Activated CD4-positive, alpha-beta memory T cell treated with anti-CD3 and anti-CD28 coated beads for 36 hours (primary cell): ENCODE measurements at regions not wholly inside any gene's neighbourhood (a gene's known extent, or its start where the extent isn't known, plus 50 kb on each side); places are given as distances from the start of the nearest gene placed in this dataset.

ENCODE experiments used
- CTCF ChIA-PET: fragments of 350-600 bp; sonication (Branson Sonifier 250); formaldehyde crosslinking; loops from one replicate; lab custom pipeline; 2021; ENCODE audit warnings: antibody characterized with exemption, inconsistent platforms; lab: Charles Lee
- POLR2A ChIA-PET: fragments of 350-600 bp; sonication (Branson Sonifier 250); formaldehyde crosslinking; loops from one replicate; lab custom pipeline; 2021; ENCODE audit warnings: antibody characterized with exemption; lab: Charles Lee
- DNase-seq: peaks from one replicate; pipeline ENCODE4 v3.0.0-alpha.2; 2020
- H3K27ac Mint-ChIP-seq: one replicate; pipeline ENCODE4 v1.8.0; 2021; ENCODE audit warnings: mixed read lengths
- H3K27me3 Mint-ChIP-seq: one replicate; pipeline ENCODE4 v1.8.0; 2021; ENCODE audit warnings: mixed read lengths
- H3K36me3 Mint-ChIP-seq: one replicate; pipeline ENCODE4 v1.8.0; 2021; ENCODE audit warnings: mixed read lengths
- H3K4me1 Mint-ChIP-seq: one replicate; pipeline ENCODE4 v1.8.0; 2021; ENCODE audit warnings: low read depth, mixed read lengths
- H3K4me3 Mint-ChIP-seq: one replicate; pipeline ENCODE4 v1.8.0; 2021; ENCODE audit warnings: mild to moderate bottlenecking, mixed read lengths
- H3K9me3 Mint-ChIP-seq: one replicate; pipeline ENCODE4 v1.8.0; 2021; ENCODE audit warnings: mixed read lengths
- intact Hi-C: fragments of 100-400 bp; cut with micrococcal nuclease; formaldehyde crosslinking; loops from one replicate; pipeline ENCODE4 v1.15.1; 2023

DNA sequence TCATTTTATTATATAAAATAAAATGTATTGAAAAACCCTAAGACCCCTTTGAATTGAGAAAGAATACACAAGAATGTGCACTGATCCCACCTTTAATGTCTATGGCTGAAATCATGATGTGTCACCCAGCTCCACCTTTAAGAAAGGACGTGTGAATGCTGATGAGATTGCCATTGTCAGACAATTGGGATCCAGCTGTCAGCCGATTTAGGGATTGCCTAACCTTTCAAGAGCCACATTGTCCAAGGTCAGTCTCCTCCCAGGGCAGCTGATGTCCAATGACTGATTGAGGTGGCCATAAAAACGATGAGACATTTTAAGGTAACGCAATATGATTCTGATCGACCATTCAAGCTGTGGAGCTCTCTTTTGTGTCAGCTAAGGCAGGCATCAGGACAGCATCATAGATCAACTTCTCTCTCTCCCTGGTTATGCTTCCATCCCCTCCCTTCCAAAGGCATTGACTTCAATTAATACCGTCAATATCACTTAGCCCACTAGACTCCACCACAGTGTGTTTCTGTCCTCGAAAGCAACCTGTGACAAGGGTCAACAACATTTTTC lies 1676.4 kb downstream of the PCDH7 start:
- H3K36me3 Mint-ChIP-seq: no peaks in the 10 kb centered on the region
- ChIA-PET POLR2A (no interaction called here), CTCF (no interaction called here)
- peaks cover 15% of the 10 kb centered on the region for H3K9me3 Mint-ChIP-seq
- H3K27ac Mint-ChIP-seq: no peak overlapping the region
- DNase-seq: no peak
- H3K4me3 Mint-ChIP-seq: no peak overlapping the region
- H3K4me1 Mint-ChIP-seq: no peaks in the 10 kb centered on the region
- intact Hi-C loops: no loop called here
- no peaks in the 10 kb centered on the region for H3K27me3 Mint-ChIP-seq

DNA sequence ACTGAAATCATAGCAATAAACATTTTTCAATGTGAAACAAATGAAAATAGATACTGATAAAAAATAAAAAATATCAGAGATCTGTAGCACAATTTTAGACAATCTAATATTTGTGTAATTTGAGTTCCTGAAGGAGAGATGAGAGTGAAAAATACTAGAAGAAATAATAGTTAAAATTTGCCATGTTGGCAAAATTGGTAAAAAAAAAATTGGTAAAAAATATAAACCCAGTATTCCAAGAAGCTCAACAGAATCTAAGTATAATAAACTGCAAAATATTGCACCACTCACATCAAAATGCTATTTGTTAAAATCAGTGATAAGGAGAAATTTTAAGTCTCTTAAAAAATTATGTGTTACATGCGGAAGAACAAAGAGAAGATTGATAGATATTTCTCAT lies 1680.7 kb downstream of the PCDH7 start:
- Mint-ChIP-seq H3K27me3 (no peaks in the 10 kb centered on the region), H3K4me3 (no peak overlapping the region), H3K4me1 (no peaks in the 10 kb centered on the region), H3K9me3 (peaks cover 9% of the 10 kb centered on the region), H3K36me3 (no peaks in the 10 kb centered on the region), H3K27ac (no peak overlapping the region)
- no peak for DNase-seq
- ChIA-PET POLR2A (no interaction called here), CTCF (no interaction called here)
- intact Hi-C loops: no loop called here

DNA sequence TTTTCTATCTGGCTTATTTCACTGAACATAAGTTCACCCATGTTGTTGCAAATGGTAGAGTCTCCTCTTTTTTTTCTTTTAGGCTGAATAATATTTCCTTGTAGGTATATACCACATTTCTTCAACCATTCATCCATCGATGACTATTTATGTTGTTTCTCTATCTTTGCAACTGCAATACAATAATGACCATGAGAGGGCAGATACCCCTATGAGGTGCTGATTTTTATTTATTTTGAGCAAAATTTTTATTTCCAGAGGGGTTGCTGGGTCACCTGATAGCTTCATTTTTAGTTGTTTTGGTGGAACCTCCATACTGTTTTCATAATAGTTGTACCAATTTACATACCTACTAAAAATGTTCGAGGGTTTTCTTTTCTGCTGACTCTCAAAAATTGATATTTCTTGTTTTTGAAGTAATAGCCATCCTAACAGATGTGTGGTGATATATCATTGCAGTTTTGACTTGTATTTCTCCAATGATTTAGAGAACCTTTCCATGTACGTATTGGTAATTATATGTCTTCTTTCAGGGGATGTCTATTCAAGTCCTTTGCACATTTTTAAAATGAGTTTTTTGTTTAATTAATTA lies 1697.0 kb downstream of the PCDH7 start:
- ChIA-PET CTCF (no interaction called here), POLR2A (no interaction called here)
- no peaks in the 10 kb centered on the region for H3K27me3 Mint-ChIP-seq
- peaks cover 31% of the 10 kb centered on the region for H3K9me3 Mint-ChIP-seq
- H3K27ac Mint-ChIP-seq: no peak overlapping the region
- no peak for DNase-seq
- no peaks in the 10 kb centered on the region for H3K4me1 Mint-ChIP-seq
- no peaks in the 10 kb centered on the region for H3K36me3 Mint-ChIP-seq
- no peak overlapping the region for H3K4me3 Mint-ChIP-seq
- intact Hi-C loops: no loop called here

DNA sequence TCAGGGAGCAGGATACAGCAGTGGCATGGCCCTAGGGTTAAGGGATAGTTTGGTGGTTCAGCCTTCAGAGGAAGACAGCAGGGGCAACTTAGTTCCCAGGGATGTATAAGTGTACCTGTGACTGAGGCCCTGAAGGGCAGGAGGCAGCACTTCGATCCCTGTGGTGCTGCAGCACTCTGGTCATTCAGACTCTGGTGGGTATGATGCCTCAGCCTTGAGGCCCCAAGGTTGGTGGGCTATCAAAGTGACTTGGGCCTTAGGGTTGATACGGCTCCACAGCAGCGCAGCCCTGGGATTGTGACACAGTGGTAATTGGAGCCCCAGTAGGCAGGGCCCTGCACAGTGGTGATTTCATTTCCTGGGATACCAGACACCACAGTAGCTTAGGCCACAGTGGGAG lies 1703.1 kb downstream of the PCDH7 start:
- Mint-ChIP-seq H3K4me3 (no peak overlapping the region), H3K27me3 (no peaks in the 10 kb centered on the region), H3K9me3 (peaks cover 32% of the 10 kb centered on the region), H3K4me1 (no peaks in the 10 kb centered on the region), H3K27ac (no peak overlapping the region), H3K36me3 (no peaks in the 10 kb centered on the region)
- ChIA-PET CTCF (no interaction called here), POLR2A (no interaction called here)
- no peak for DNase-seq
- intact Hi-C loops: no loop called here

DNA sequence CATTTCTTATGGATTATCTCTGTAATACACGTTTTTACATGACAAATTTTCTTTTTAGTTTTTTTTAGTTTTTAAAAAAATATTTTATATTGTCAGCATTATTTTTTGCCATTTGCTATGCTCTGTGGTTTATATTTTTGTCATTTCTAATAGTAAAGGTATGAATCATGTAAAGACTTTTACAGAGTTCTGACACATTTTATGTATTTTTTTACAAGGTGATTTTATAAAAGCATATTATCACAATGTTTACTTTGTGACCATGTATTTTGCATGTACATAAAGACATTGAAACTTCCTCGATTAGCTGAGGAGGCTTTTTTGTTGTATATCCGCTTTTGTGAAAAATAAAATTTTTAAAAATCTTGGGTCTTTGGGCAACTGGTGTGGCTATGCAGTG lies 1705.1 kb downstream of the PCDH7 start:
- DNase-seq: no peak
- no peaks in the 10 kb centered on the region for H3K36me3 Mint-ChIP-seq
- H3K4me3 Mint-ChIP-seq: no peak overlapping the region
- peaks cover 29% of the 10 kb centered on the region for H3K9me3 Mint-ChIP-seq
- ChIA-PET POLR2A (no interaction called here), CTCF (no interaction called here)
- H3K4me1 Mint-ChIP-seq: no peaks in the 10 kb centered on the region
- intact Hi-C loops: no loop called here
- H3K27ac Mint-ChIP-seq: no peak overlapping the region
- no peaks in the 10 kb centered on the region for H3K27me3 Mint-ChIP-seq

DNA sequence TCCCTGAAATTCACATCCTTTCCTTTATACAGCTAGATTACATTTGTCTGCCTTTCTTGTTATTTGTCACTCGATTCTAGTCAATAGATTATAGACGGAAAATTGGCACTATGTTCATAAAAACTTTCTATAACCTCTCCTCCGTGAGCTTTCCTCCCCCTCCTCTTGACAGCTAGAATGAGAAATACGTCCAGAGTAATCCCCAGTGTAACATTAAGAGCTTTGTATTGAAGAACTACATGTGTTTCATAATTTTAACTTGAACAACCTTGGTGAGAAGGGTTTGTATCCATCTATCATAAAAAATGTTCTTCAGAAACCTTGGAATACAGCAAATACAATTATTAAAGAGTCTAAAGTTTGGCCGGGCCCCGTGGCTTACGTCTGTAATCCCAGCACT lies 1707.4 kb downstream of the PCDH7 start:
- ChIA-PET CTCF (no interaction called here), POLR2A (no interaction called here)
- intact Hi-C loops: no loop called here
- Mint-ChIP-seq H3K27ac (no peak overlapping the region), H3K9me3 (peaks cover 25% of the 10 kb centered on the region), H3K27me3 (no peaks in the 10 kb centered on the region), H3K36me3 (no peaks in the 10 kb centered on the region), H3K4me3 (no peak overlapping the region), H3K4me1 (no peaks in the 10 kb centered on the region)
- DNase-seq: no peak

DNA sequence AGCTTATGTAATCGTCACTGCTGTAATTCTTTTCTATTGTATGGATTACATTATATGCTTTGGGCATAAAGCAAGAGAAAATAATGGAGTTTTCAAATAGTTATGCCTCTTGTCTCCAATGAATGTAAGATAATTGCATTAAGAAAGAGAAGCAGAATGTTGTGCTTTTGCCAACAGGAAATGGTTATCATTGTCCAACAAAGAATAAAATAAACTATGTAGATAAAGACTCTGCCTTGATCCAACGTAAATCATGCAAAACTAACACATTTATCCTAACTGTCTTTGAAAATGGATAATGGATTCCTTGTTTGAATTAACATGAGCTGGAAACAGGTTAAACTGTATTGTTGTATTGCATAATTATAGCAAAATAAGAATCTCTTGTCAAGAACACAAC lies 1709.0 kb downstream of the PCDH7 start:
- H3K4me3 Mint-ChIP-seq: no peak overlapping the region

DNA sequence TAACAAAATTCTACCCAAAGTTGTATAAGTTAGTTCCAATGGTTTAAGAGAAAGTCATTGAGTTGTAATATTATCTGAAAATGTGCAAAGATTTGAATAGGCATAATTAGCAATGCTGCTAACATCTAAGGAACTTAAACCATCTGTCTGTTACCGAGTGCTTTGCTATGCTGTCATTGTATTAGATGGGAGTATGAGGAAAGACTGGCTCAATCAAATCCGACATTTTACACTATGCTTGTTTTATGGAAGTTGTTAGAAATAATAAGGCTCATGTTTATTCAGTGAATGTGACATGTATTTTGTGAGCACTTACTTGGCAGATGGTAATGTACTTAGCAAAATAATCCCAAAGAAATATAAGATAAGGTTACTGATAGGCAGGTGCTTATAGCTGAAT lies 1715.1 kb downstream of the PCDH7 start:
- intact Hi-C loops: no loop called here
- Mint-ChIP-seq H3K4me3 (no peak overlapping the region), H3K9me3 (peaks cover 19% of the 10 kb centered on the region), H3K4me1 (no peaks in the 10 kb centered on the region), H3K27me3 (no peaks in the 10 kb centered on the region), H3K27ac (no peak overlapping the region), H3K36me3 (no peaks in the 10 kb centered on the region)
- ChIA-PET CTCF (no interaction called here), POLR2A (no interaction called here)
- DNase-seq: no peak

More for the DNA sequence above, 1709.0 kb downstream of the PCDH7 start:
- DNase-seq: no peak
- Mint-ChIP-seq H3K4me1 (no peaks in the 10 kb centered on the region), H3K9me3 (peaks cover 23% of the 10 kb centered on the region), H3K36me3 (no peaks in the 10 kb centered on the region), H3K27me3 (no peaks in the 10 kb centered on the region), H3K27ac (no peak overlapping the region)
- ChIA-PET CTCF (no interaction called here), POLR2A (no interaction called here)
- intact Hi-C loops: no loop called here

DNA sequence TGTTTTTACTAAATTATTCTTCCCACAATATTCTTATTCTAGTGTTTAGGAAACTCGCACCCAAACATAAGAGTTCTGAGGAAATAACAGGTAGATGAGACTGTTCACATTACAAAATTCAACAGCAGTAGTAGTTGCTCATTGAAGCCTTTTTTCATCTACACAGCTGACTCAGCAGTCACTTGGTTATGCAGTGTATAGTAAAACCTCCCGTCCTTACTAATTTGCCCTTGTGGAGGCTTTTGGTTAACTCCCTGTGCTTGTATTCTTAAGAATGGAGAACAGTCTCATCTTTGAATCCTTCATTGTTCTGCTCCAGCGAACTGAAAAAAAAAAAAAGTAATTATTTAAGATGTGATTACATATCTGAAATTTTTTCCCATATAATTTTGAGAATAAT lies 1716.6 kb downstream of the PCDH7 start:
- no peaks in the 10 kb centered on the region for H3K36me3 Mint-ChIP-seq
- H3K9me3 Mint-ChIP-seq: peaks cover 19% of the 10 kb centered on the region
- H3K27me3 Mint-ChIP-seq: no peaks in the 10 kb centered on the region
- POLR2A ChIA-PET: no interaction called here
- no peaks in the 10 kb centered on the region for H3K4me1 Mint-ChIP-seq
- no peak overlapping the region for H3K27ac Mint-ChIP-seq
- intact Hi-C loops: no loop called here
- CTCF ChIA-PET: no interaction called here
- DNase-seq: no peak
- no peak overlapping the region for H3K4me3 Mint-ChIP-seq

DNA sequence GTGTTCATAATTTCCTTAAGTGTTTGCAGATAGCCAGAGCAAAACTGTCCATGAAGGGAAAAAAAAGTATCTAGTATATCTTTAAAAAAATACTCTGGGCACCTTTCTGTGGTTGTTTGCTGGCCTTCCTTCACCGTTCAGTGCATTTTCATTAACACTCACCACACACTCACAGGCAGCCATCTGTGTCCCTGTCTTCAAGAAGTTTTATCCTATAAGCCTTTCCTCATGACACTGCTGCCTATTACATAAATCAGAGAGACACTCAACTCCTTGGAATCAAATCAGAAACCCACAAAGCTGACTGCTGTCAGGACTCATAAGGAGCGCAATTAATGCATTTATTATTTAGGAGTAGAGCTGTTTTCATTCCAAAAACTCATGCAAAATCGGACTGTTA lies 1720.2 kb downstream of the PCDH7 start:
- no peaks in the 10 kb centered on the region for H3K36me3 Mint-ChIP-seq
- H3K9me3 Mint-ChIP-seq: peaks cover 21% of the 10 kb centered on the region
- H3K4me1 Mint-ChIP-seq: no peaks in the 10 kb centered on the region
- no peak for DNase-seq
- no peak overlapping the region for H3K4me3 Mint-ChIP-seq
- POLR2A ChIA-PET: no interaction called here
- H3K27me3 Mint-ChIP-seq: no peaks in the 10 kb centered on the region
- CTCF ChIA-PET: no interaction called here
- no peak overlapping the region for H3K27ac Mint-ChIP-seq
- intact Hi-C loops: no loop called here

DNA sequence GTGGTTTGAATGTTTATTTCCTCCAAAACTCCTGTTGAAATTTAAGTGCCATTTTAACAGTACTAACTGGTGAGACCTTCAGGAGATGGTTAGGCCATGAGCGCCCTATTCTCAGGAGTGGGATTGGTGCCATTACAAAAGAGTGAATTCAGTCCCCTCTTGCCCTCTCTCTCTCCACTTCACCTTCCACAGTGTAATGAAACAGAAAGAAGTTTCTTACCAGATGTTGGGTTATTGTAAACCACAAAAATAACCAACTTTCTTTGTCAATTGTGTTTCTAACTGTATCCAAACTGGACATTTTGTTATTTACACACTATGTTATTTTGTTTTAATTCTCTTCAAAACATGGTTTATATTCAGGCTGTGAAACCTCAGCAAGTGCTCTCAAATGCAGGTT lies 1734.3 kb downstream of the PCDH7 start:
- H3K27ac Mint-ChIP-seq: no peak overlapping the region
- H3K9me3 Mint-ChIP-seq: peaks cover 24% of the 10 kb centered on the region
- ChIA-PET POLR2A (no interaction called here), CTCF (no interaction called here)
- no peak for DNase-seq
- H3K27me3 Mint-ChIP-seq: no peaks in the 10 kb centered on the region
- H3K4me3 Mint-ChIP-seq: no peak overlapping the region
- intact Hi-C loops: no loop called here
- H3K4me1 Mint-ChIP-seq: no peaks in the 10 kb centered on the region
- no peaks in the 10 kb centered on the region for H3K36me3 Mint-ChIP-seq

DNA sequence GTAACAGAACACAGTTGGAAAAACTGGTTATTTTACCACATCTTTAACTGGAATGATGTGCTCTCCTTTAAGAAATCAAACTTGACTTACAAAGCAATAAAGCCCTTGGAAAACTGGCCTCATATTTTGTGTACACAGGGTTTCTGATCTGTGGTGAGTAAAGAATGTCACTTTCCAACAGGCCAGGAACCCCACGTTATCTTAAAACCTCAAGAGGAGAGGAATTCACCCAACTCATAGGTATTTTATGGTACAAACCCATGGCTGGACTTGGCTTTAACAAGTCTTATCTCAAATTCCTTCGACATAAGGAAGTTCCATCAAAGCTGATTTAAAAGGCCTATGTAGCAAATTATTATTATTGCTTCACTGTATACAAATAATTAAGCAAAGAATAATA lies 1735.1 kb downstream of the PCDH7 start:
- DNase-seq: no peak
- H3K4me3 Mint-ChIP-seq: no peak overlapping the region
- ChIA-PET CTCF (interaction anchor here (0.7 kb wide), 1 partner anchor 1153 kb away, joined by 3 read pairs; no protein-coding TSS in a partner anchor), POLR2A (no interaction called here)
- peaks cover 23% of the 10 kb centered on the region for H3K9me3 Mint-ChIP-seq
- H3K36me3 Mint-ChIP-seq: no peaks in the 10 kb centered on the region
- H3K27ac Mint-ChIP-seq: no peak overlapping the region
- no peaks in the 10 kb centered on the region for H3K4me1 Mint-ChIP-seq
- no peaks in the 10 kb centered on the region for H3K27me3 Mint-ChIP-seq
- intact Hi-C loops: no loop called here

DNA sequence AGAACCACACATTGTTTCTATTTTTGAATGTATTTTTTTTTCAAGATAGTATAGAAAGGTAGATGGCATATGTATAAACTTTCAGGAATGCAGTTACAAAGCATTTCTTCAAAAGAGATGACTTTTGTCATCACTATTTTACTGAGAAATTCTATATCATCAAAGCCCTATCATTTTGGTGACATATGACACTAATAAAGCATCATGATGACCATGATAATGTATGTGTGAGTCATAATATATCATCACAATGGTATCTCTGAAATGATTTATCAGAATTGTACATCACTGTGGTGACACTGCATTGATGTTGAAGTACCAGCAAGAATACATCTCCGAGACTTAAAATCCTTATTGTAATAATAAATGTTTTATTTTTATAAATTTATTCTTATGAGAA lies 1740.8 kb downstream of the PCDH7 start:
- ChIA-PET POLR2A (no interaction called here), CTCF (no interaction called here)
- Mint-ChIP-seq H3K36me3 (no peaks in the 10 kb centered on the region), H3K4me1 (no peaks in the 10 kb centered on the region), H3K4me3 (no peak overlapping the region), H3K27me3 (no peaks in the 10 kb centered on the region), H3K9me3 (peaks cover 21% of the 10 kb centered on the region), H3K27ac (no peak overlapping the region)
- no peak for DNase-seq
- intact Hi-C loops: no loop called here
